Femur (tissue), 1 donor: ENCODE measurements at regions not wholly inside any gene's neighbourhood (a gene's known extent, or its start where the extent isn't known, plus 50 kb on each side); places are given as distances from the start of the nearest gene placed in this dataset.
"Not testable (repeated sequence)": the region's sequence is repeated elsewhere in the genome, so short reads cannot be mapped to it uniquely, and the experiment has no call there.

Experiments used
- DNase-seq: peaks from one replicate; pipeline ENCODE4 v3.0.0-alpha.2; 2017

- no peak for DNase-seq
Observed at GRCh38 chr7:85287106-85287825, 100.4 kb upstream of the SEMA3D start.

GRCh38 chr7:85286446-85286845, 99.6 kb upstream of the SEMA3D start:
- no peak for DNase-seq

- DNase-seq, result no peak
Observed at GRCh38 chr7:85285527-85285926, 98.7 kb upstream of the SEMA3D start.

GRCh38 chr7:85275204-85275603, 88.3 kb upstream of the SEMA3D start:
- no peak for DNase-seq

GRCh38 chr7:85274454-85274853, 87.6 kb upstream of the SEMA3D start:
- DNase-seq, result no peak

GRCh38 chr7:85262891-85263290, 76.0 kb upstream of the SEMA3D start:
- DNase-seq, result no peak

- DNase-seq, result no peak
Observed at GRCh38 chr7:85261336-85261735, 74.5 kb upstream of the SEMA3D start.

- DNase-seq, result not testable (repeated sequence)
Observed at GRCh38 chr7:85249787-85250186, 62.9 kb upstream of the SEMA3D start.

- no peak for DNase-seq
Observed at GRCh38 chr7:85239109-85239508, 52.3 kb upstream of the SEMA3D start.

- no peak for DNase-seq
Observed at GRCh38 chr7:85237721-85238120, 50.9 kb upstream of the SEMA3D start.
